ENCODE measurements at regions not wholly inside any gene's neighbourhood (a gene's known extent, or its start where the extent isn't known, plus 50 kb on each side); places are given as distances from the start of the nearest gene placed in this dataset.

- no peaks in the 10 kb centered on the region for H3K27me3 ChIP-seq (ENCODE audit: control insufficient read depth in 3 of 3, insufficient read depth in 3 of 3, low read length in 2 of 3)
- H3K9me3 ChIP-seq (ENCODE audit: control insufficient read depth in 4 of 4, insufficient read depth in 3 of 4, low read length in 3 of 4) = no peaks in the 10 kb centered on the region
- H3K4me3 ChIP-seq = no peak overlapping the region
- 84% methylated on average over 9 of the region's 9 CpGs for WGBS, 2 donors
- no peak overlapping the region for H3K9ac ChIP-seq (ENCODE audit: insufficient read depth in 1 of 2, low read length in 2 of 2)
- TF ChIP-seq, protein P1, sequence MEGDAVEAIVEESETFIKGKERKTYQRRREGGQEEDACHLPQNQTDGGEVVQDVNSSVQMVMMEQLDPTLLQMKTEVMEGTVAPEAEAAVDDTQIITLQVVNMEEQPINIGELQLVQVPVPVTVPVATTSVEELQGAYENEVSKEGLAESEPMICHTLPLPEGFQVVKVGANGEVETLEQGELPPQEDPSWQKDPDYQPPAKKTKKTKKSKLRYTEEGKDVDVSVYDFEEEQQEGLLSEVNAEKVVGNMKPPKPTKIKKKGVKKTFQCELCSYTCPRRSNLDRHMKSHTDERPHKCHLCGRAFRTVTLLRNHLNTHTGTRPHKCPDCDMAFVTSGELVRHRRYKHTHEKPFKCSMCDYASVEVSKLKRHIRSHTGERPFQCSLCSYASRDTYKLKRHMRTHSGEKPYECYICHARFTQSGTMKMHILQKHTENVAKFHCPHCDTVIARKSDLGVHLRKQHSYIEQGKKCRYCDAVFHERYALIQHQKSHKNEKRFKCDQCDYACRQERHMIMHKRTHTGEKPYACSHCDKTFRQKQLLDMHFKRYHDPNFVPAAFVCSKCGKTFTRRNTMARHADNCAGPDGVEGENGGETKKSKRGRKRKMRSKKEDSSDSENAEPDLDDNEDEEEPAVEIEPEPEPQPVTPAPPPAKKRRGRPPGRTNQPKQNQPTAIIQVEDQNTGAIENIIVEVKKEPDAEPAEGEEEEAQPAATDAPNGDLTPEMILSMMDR (IDR thresholded peaks at IDR 0.05; ENCODE audit: control extremely low read depth, extremely low read depth) = no peak
- ATAC-seq (ENCODE audit: insufficient read depth, low FRiP score) (no peak), DNase-seq (no peak)
- H3K4me1 ChIP-seq (ENCODE audit: control insufficient read depth in 5 of 5, insufficient read depth in 5 of 5, low read length in 5 of 5) = peaks cover 0 to 28% (median 7%) of the 10 kb centered on the region in 5 donors
- no peak overlapping the region for H3K27ac ChIP-seq (ENCODE audit: low read depth in 1 of 2, low read length in 1 of 2)
- no peaks in the 10 kb centered on the region for H3K36me3 ChIP-seq (ENCODE audit: control insufficient read depth in 4 of 4, insufficient read depth in 4 of 4, low read length in 4 of 4)
Measured at GRCh38 chr16:79523971-79524370, 76.6 kb downstream of the MAF start.

- H3K4me1 ChIP-seq (ENCODE audit: control insufficient read depth in 5 of 5, insufficient read depth in 5 of 5, low read length in 5 of 5) = peaks cover 0 to 17% (median 3%) of the 10 kb centered on the region in 5 donors
- no peaks in the 10 kb centered on the region for H3K27me3 ChIP-seq (ENCODE audit: control insufficient read depth in 3 of 3, insufficient read depth in 3 of 3, low read length in 2 of 3)
- ATAC-seq (ENCODE audit: insufficient read depth, low FRiP score) = no peak
- H3K36me3 ChIP-seq (ENCODE audit: control insufficient read depth in 4 of 4, insufficient read depth in 4 of 4, low read length in 4 of 4) = no peaks in the 10 kb centered on the region
- no peak overlapping the region for H3K9ac ChIP-seq (ENCODE audit: insufficient read depth in 1 of 2, low read length in 2 of 2)
- TF ChIP-seq, protein P1 (IDR thresholded peaks at IDR 0.05; ENCODE audit: control extremely low read depth, extremely low read depth) = no peak
- 16 to 21% methylated on average over 11 of the region's 11 CpGs for WGBS, 2 donors
- H3K4me3 ChIP-seq = no peak overlapping the region
- peak; percentile 30 to 56 (median 37) for DNase-seq
- no peaks in the 10 kb centered on the region for H3K9me3 ChIP-seq (ENCODE audit: control insufficient read depth in 4 of 4, insufficient read depth in 3 of 4, low read length in 3 of 4)
- no peak overlapping the region for H3K27ac ChIP-seq (ENCODE audit: low read depth in 1 of 2, low read length in 1 of 2)
Measured at GRCh38 chr16:79519448-79519847, 81.1 kb downstream of the MAF start.

DNA sequence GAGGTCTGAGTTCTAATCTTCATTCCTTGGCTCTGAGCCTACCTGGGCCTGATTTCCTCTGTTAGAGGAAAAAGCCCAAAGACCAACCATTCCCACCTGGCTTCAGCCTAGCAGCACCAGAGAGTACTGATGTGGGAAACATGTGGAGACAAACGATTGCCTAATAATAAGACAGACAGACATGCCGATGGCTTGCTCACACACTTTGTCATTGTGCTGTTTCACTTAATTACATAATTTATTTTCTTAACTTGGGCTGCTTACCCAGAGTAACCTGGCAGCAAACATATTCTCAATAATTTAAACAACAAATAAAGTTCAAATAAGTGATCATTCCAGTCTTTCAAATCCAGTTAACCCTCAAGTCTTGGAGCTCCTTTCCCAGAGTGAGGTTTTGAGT lies 83.4 kb downstream of the MAF start:
- DNase-seq = peak in 2 of 3 donors; percentile 65 to 71
- peaks cover 0 to 11% (median 3%) of the 10 kb centered on the region in 5 donors for H3K4me1 ChIP-seq (ENCODE audit: control insufficient read depth in 5 of 5, insufficient read depth in 5 of 5, low read length in 5 of 5)
- H3K9ac ChIP-seq (ENCODE audit: insufficient read depth in 1 of 2, low read length in 2 of 2) = no peak overlapping the region
- no peaks in the 10 kb centered on the region for H3K36me3 ChIP-seq (ENCODE audit: control insufficient read depth in 4 of 4, insufficient read depth in 4 of 4, low read length in 4 of 4)
- no peak overlapping the region for H3K4me3 ChIP-seq
- H3K27me3 ChIP-seq (ENCODE audit: control insufficient read depth in 3 of 3, insufficient read depth in 3 of 3, low read length in 2 of 3) = no peaks in the 10 kb centered on the region
- WGBS, 2 donors = 42 to 57% methylated on average over 2 of the region's 2 CpGs
- H3K27ac ChIP-seq (ENCODE audit: low read depth in 1 of 2, low read length in 1 of 2) = no peak overlapping the region
- no peak for ATAC-seq (ENCODE audit: insufficient read depth, low FRiP score)
- TF ChIP-seq, protein P1 (IDR thresholded peaks at IDR 0.05; ENCODE audit: control extremely low read depth, extremely low read depth) = no peak
- no peaks in the 10 kb centered on the region for H3K9me3 ChIP-seq (ENCODE audit: control insufficient read depth in 4 of 4, insufficient read depth in 3 of 4, low read length in 3 of 4)

- Histone ChIP-seq H3K4me3 (no peak overlapping the region), H3K27me3 (ENCODE audit: control insufficient read depth in 3 of 3, insufficient read depth in 3 of 3, low read length in 2 of 3) (no peaks in the 10 kb centered on the region), H3K4me1 (ENCODE audit: control insufficient read depth in 5 of 5, insufficient read depth in 5 of 5, low read length in 5 of 5) (peaks cover 0 to 5% (median 0%) of the 10 kb centered on the region in 5 donors), H3K9me3 (ENCODE audit: control insufficient read depth in 4 of 4, insufficient read depth in 3 of 4, low read length in 3 of 4) (no peaks in the 10 kb centered on the region), H3K9ac (ENCODE audit: insufficient read depth in 1 of 2, low read length in 2 of 2) (no peak overlapping the region), H3K36me3 (ENCODE audit: control insufficient read depth in 4 of 4, insufficient read depth in 4 of 4, low read length in 4 of 4) (no peaks in the 10 kb centered on the region), H3K27ac (ENCODE audit: low read depth in 1 of 2, low read length in 1 of 2) (no peak overlapping the region)
- no peak for ATAC-seq (ENCODE audit: insufficient read depth, low FRiP score)
- TF ChIP-seq, protein P1 (IDR thresholded peaks at IDR 0.05; ENCODE audit: control extremely low read depth, extremely low read depth) = no peak
- no peak for DNase-seq
- WGBS, 2 donors = 92 to 98% methylated on average over 5 of the region's 5 CpGs
Measured at GRCh38 chr16:79510879-79511278, 89.7 kb downstream of the MAF start.

Measured in lung (tissue), 11 donors.